Adrenal gland (tissue), 5 donors: ENCODE measurements at regions not wholly inside any gene's neighbourhood (a gene's known extent, or its start where the extent isn't known, plus 50 kb on each side); places are given as distances from the start of the nearest gene placed in this dataset.

Source experiments
- CTCF ChIP-seq, 6 experiments: fragments of 450-650 bp in 4 of 6; fragments of 200-600 bp in 2 of 6; sonication (generic) in 1 of 6; IDR thresholded peaks; 1 replicate in 5 of 6; 2 replicates in 1 of 6; pipeline versions ENCODE4 v1.5.1 to v1.8.0; 2016 to 2021; ENCODE audit warnings: antibody characterized with exemption in 6 of 6, mild to moderate bottlenecking in 2 of 6, moderate library complexity in 1 of 6
- POLR2A ChIP-seq, 2 donors: fragments of 450-650 bp; IDR thresholded peaks; one replicate each; pipeline ENCODE4 v1.6.1; 2017; ENCODE audit warnings: antibody characterized with exemption in 2 of 2, mild to moderate bottlenecking in 2 of 2, moderate library complexity in 1 of 2
- donor health status: DM: no; HTN: no; CAD: no.

- TF ChIP-seq POLR2A (IDR thresholded peaks at IDR 0.05), result no peak
- TF ChIP-seq CTCF (IDR thresholded peaks at IDR 0.05), result no peak
Measured at GRCh38 chr4:156635051-156635450, 336.5 kb downstream of the PDGFC start.
